ENCODE measurements at regions not wholly inside any gene's neighbourhood (a gene's known extent, or its start where the extent isn't known, plus 50 kb on each side); places are given as distances from the start of the nearest gene placed in this dataset.
"Not testable (repeated sequence)": the region's sequence is repeated elsewhere in the genome, so short reads cannot be mapped to it uniquely, and the experiment has no call there.

DNA sequence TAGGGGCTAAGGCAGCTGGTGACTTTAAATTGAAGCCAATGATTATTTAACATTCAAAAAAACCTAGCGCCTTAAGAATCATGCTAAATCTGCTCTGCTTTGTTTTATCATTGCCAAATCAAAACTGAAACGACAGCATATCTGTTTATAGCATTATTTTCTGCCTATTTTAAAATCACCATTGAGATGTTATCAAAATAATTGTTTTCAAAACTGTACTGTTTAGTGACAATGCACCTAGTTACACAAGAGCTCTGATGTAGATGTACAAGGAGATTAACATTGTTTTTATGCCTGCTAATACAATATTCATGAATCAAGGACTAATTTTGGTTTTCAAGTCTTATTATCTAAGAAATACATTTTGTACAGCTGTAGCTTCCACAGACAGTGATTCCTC, 1521.3 kb downstream of the AMY1C start:
- H3K9me3 Mint-ChIP-seq (ENCODE audit: unreplicated experiment) = no peaks in the 10 kb centered on the region
- TF ChIP-seq CTCF (IDR thresholded peaks at IDR 0.05; ENCODE audit: unreplicated experiment) = no peak
- H3K4me3 Mint-ChIP-seq (ENCODE audit: unreplicated experiment) = no peak overlapping the region
- no peak for DNase-seq (ENCODE audit: unreplicated experiment)
- no peaks in the 10 kb centered on the region for H3K36me3 Mint-ChIP-seq (ENCODE audit: insufficient read depth, unreplicated experiment)
- H3K4me1 Mint-ChIP-seq (ENCODE audit: insufficient read depth, unreplicated experiment) = no peaks in the 10 kb centered on the region
- POLR2A ChIA-PET = no interaction called here
- intact Hi-C loops (cut with micrococcal nuclease) = no loop called here
- CTCF ChIA-PET = interaction anchor here (0.6 to 1.1 kb wide), 3 partner anchors 99 to 719 kb away, joined by 3 to 4 read pairs (median 3); no protein-coding TSS in a partner anchor
- no peak overlapping the region for H3K27ac Mint-ChIP-seq (ENCODE audit: low read depth, unreplicated experiment)
- H3K27me3 Mint-ChIP-seq (ENCODE audit: insufficient read depth, unreplicated experiment) = no peaks in the 10 kb centered on the region
- no TSS peak for BruUV-seq (replicated peaks)

DNA sequence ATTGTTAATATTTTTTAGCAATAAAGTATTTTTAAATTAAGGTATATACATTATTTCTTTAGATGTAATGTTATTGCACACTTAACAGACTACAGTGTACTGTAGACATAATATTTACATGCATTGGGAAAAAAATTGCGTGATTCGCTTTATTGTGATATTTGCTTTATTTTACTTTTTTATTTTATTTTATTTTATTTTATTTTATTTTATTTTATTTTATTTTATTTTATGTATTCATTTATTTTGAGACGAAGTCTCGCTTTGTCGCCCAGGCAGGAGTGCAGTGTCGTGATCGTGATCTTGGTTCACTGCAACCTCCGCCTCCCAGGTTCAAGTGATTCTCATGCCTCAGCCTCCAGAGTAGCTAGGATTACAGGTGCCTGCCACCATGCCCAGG, 1522.7 kb downstream of the AMY1C start:
- BruUV-seq (replicated peaks); POLR2A ChIA-PET; H3K27me3 Mint-ChIP-seq (ENCODE audit: insufficient read depth, unreplicated experiment); H3K4me3 Mint-ChIP-seq (ENCODE audit: unreplicated experiment); H3K4me1 Mint-ChIP-seq (ENCODE audit: insufficient read depth, unreplicated experiment); DNase-seq (ENCODE audit: unreplicated experiment); intact Hi-C loops (cut with micrococcal nuclease); H3K27ac Mint-ChIP-seq (ENCODE audit: low read depth, unreplicated experiment); H3K36me3 Mint-ChIP-seq (ENCODE audit: insufficient read depth, unreplicated experiment); CTCF ChIA-PET; H3K9me3 Mint-ChIP-seq (ENCODE audit: unreplicated experiment): not testable (repeated sequence)

GRCh38 chr1:105294838-105295237, 1545.1 kb downstream of the AMY1C start:
- Mint-ChIP-seq H3K36me3 (ENCODE audit: insufficient read depth, unreplicated experiment) (no peaks in the 10 kb centered on the region), H3K27ac (ENCODE audit: low read depth, unreplicated experiment) (no peak overlapping the region), H3K27me3 (ENCODE audit: insufficient read depth, unreplicated experiment) (no peaks in the 10 kb centered on the region), H3K4me1 (ENCODE audit: insufficient read depth, unreplicated experiment) (no peaks in the 10 kb centered on the region), H3K4me3 (ENCODE audit: unreplicated experiment) (no peak overlapping the region), H3K9me3 (ENCODE audit: unreplicated experiment) (no peaks in the 10 kb centered on the region)
- DNase-seq (ENCODE audit: unreplicated experiment) = no peak
- POLR2A ChIA-PET = no interaction called here
- BruUV-seq (replicated peaks) = no TSS peak
- CTCF ChIA-PET = no interaction called here
- intact Hi-C loops (cut with micrococcal nuclease) = no loop called here
- no peak for TF ChIP-seq CTCF (IDR thresholded peaks at IDR 0.05; ENCODE audit: unreplicated experiment)

- no peak overlapping the region for H3K4me3 Mint-ChIP-seq (ENCODE audit: unreplicated experiment)
- H3K36me3 Mint-ChIP-seq (ENCODE audit: insufficient read depth, unreplicated experiment) = no peaks in the 10 kb centered on the region
- ChIA-PET POLR2A (interaction anchor here (0.7 kb wide), 1 partner anchor 108 kb away, joined by 3 read pairs; no protein-coding TSS in a partner anchor), CTCF (no interaction called here)
- TF ChIP-seq CTCF (IDR thresholded peaks at IDR 0.05; ENCODE audit: unreplicated experiment) = no peak
- intact Hi-C loops (cut with micrococcal nuclease) = no loop called here
- H3K4me1 Mint-ChIP-seq (ENCODE audit: insufficient read depth, unreplicated experiment) = no peaks in the 10 kb centered on the region
- no TSS peak for BruUV-seq (replicated peaks)
- no peak for DNase-seq (ENCODE audit: unreplicated experiment)
- no peaks in the 10 kb centered on the region for H3K27me3 Mint-ChIP-seq (ENCODE audit: insufficient read depth, unreplicated experiment)
- no peak overlapping the region for H3K27ac Mint-ChIP-seq (ENCODE audit: low read depth, unreplicated experiment)
- no peaks in the 10 kb centered on the region for H3K9me3 Mint-ChIP-seq (ENCODE audit: unreplicated experiment)
These were observed 1560.4 kb downstream of the AMY1C start for GRCh38 chr1:105310063-105310462.

GRCh38 chr1:105317976-105318375, 1568.3 kb downstream of the AMY1C start:
- Mint-ChIP-seq H3K9me3 (ENCODE audit: unreplicated experiment) (peaks cover 7% of the 10 kb centered on the region), H3K27ac (ENCODE audit: low read depth, unreplicated experiment) (no peak overlapping the region), H3K4me1 (ENCODE audit: insufficient read depth, unreplicated experiment) (no peaks in the 10 kb centered on the region), H3K4me3 (ENCODE audit: unreplicated experiment) (no peak overlapping the region), H3K36me3 (ENCODE audit: insufficient read depth, unreplicated experiment) (no peaks in the 10 kb centered on the region), H3K27me3 (ENCODE audit: insufficient read depth, unreplicated experiment) (no peaks in the 10 kb centered on the region)
- DNase-seq (ENCODE audit: unreplicated experiment) = no peak
- TF ChIP-seq CTCF (IDR thresholded peaks at IDR 0.05; ENCODE audit: unreplicated experiment) = no peak
- intact Hi-C loops (cut with micrococcal nuclease) = no loop called here
- BruUV-seq (replicated peaks) = no TSS peak
- ChIA-PET POLR2A (no interaction called here), CTCF (no interaction called here)

Data from MCF 10A (cell line).